ENCODE measurements at regions not wholly inside any gene's neighbourhood (a gene's known extent, or its start where the extent isn't known, plus 50 kb on each side); places are given as distances from the start of the nearest gene placed in this dataset.

DNA sequence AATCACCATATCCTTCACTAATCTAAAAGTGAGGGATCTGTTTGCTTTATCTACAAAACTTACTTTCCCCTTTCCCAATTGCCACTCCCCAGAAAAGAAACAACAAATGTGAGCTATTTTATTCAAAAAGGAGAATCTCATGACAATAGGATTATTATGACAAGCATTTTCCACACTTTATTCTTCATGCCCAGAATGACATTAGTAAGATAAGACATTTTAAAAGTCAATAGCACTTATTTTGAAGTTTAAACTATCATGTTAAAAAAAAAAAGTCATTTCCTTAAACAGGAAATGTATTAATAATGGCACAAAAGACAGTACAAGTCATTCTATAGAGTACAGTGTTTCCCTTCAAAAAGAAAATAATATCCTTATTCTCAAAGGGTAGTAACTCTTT, 58.8 kb upstream of the HNRNPA3 start:
- no peak for DNase-seq

DNA sequence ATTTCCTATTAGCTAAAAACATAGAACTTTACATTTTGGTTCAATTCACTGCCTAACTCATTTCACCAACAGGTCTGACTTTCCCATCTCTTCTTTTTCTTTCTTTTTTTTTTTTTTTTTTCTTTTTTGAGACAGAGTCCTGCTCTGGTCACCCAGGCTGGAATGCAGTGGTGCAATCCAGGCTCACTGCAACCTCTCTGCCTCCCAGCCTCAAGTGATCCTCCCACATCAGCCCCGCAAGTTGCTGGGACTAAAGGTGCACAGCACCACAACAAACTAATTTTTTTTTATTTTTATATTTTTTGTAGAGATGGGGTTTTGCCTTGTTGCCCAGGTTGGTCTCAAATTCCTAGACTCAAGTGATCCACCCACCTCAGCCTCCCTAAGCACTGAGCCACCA, 57.8 kb upstream of the HNRNPA3 start:
- DNase-seq: no peak

DNA sequence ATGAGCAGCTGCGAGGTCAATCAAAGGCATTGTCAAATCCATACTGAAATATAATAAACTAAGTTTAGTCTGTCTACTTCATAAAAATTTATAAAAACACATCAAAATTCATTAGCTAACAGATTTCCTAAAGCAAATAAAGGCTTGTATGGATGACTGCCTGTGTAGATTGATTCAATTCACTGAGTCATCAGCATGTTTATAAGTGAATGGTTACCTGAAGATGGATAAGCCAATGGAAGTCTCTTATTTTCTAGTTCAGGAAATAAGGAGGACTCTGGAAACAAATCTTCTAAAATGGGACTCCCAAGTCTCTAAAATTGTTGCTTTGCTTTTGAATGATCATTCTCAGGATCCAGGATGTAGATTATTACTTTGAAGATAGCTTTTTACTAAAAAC, 57.0 kb upstream of the HNRNPA3 start:
- DNase-seq: no peak

DNA sequence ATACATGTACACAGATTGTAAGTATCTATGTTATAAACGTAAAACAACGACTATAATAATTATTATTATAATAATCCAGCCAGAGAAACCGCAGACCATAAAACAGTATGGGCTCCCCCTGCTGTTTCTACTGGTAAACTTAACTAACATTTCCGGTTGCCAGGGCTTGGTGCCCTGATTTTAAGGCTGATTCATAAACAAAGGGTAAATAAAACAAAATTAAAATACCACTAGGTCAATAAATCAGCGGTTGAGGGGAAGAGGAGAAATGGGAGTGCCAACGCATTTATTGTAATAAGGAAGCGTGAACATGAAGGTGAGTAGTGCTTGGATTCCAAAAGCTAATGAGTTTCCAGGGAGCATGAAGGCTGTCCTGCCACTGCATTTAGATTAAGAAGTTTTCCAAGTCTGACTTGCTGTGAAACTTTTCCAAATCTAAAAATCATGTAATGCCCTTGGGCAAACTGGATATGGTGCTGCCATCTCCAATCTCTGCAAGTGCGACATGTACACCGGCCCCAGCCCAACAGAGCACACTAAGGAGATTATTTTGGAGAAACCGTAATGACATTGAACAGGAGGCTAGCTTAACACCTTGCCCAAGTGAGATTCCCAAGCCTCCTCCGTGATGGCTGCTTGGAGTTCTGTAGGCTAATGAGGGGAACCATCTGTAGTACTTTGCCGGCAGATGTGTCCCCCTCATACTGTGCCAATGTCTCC, 50.7 kb upstream of the HNRNPA3 start:
- no peak for DNase-seq

Data from DMS79 treated with DMSO at 0.1 percent for 48 hours (cell line).